NCI-H2227 (cell line): ENCODE measurements at regions not wholly inside any gene's neighbourhood (a gene's known extent, or its start where the extent isn't known, plus 50 kb on each side); places are given as distances from the start of the nearest gene placed in this dataset.
A peak's percentile ranks its signal among the peaks of the same experiment; 100 is the strongest.
"Not testable (repeated sequence)": the region's sequence is repeated elsewhere in the genome, so short reads cannot be mapped to it uniquely, and the experiment has no call there.

Source experiments
- DNase-seq: peaks from one replicate; lab custom pipeline; 2025; ENCODE audit not compliant: unreplicated experiment; lab: John Stamatoyannopoulos, UW

- DNase-seq: no peak
Measured at GRCh38 chr15:58295637-58296215, 136.1 kb upstream of the LIPC start.

DNA sequence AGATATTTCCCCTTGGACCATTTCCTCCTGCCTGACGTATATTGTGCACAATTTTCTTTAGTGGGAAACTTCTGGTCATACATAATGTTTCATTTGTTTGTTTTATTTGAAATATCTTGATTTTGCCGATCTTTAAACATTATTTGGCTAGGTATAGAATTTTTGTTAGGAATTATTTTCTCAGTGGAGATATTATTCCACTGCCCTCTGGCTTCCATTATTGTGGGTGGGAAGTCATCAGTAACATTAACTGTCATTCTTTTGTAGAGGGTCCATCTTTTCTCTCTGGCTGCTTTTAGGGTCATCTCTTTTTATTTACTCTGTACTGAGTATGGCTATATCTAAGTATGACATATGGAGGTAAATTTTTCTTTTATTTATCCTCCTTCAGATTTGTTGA lies 135.5 kb upstream of the LIPC start:
- no peak for DNase-seq

- no peak for DNase-seq
Measured at GRCh38 chr15:58297639-58298038, 134.2 kb upstream of the LIPC start.

DNA sequence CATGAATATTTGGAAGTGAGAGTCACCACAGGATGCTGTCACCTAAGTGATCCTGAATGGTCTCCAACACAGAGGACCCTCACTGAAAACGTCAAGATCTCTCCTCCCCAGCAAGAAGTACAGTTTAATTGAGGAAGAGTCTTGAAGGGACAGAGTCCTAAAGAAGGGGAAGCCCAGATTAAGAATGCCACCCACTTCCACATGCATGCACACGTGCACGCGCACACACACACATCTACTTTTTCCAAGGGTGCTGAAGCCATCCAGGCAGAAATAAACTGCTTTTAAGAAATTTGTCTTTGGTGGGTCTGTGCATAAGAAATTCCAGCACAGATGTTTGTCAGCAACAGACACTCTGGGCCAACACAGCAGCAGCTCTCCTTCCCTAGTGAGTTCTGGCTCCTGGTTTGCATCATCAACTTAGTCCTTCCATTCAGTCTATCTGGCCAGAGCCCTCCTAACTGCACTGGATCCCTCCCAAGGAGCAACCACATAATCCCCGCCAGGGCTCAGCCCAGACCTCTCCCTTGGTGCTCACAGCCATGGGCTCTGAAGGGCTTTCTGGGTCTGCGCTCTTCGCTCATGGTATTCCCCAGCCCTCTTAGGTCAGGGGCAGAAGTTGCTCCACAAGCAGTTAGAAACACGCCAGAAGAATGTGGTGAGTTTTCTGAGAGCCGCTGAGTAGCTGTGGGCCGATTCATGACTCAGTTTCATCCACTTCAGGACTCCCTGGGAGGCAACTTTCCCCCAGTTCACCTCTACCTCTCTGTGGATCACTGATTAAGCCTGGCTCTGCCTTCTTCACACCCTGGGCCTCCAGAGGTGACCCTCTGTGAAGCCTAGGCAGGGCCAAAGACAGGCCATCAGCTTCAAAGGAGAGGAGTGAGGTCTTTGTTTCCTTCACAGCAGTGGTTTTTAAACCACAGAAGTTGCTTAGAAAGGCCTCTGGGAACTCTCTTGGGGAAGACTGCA lies 132.6 kb upstream of the LIPC start:
- DNase-seq: no peak

GRCh38 chr15:58302832-58303231 lies 129.0 kb upstream of the LIPC start:
- DNase-seq: no peak

DNA sequence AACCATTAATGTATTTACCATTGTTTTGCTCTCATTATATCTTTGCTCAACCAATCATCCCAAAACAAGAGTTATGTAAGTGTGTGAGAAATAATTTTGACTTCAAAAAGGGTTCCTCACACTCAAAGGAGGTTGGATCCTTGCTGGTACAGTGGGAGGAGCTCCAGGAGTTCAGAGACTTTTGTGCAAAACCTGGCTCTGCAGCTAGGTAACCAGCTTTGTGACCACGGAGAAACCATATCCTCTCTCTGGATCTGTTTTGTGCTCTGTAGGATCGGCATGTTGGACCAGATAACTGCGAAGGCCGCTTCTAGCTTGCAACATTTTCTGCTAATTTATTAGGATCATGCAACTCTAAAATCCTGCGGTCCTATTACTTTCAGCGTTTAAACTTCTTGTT lies 128.6 kb upstream of the LIPC start:
- DNase-seq: no peak

GRCh38 chr15:58306591-58307312 lies 125.0 kb upstream of the LIPC start:
- no peak for DNase-seq

DNA sequence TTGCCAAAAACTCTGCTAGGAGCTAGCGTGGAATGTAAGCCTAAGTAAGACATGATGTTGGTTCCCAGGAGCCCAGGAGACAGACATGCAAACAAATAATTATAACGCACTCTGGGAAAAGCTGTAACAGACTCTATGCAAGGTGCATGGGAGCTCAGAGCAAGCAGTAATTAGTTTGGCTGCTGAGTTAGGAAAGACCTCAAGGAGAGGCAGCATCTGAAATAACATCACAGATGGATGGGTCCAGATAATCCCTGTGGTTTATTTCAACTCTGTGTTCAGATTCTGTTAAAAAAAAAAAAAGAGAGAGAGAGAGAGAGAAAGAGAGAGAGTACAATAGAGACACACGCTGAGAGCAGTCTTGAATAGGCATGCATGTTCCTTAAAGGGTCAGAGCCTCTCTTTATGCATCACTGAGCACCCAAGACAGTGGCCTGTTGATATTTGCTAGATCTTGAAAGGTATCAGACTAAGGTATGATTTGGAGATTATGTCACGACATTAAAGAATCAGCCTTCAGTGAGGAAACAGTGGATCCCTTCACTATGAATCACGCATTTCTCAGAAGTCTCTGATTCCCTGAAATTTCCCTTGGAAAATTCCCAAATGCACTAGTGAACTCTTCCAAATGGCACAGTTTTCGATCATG lies 124.4 kb upstream of the LIPC start:
- DNase-seq: peak; percentile 9

DNA sequence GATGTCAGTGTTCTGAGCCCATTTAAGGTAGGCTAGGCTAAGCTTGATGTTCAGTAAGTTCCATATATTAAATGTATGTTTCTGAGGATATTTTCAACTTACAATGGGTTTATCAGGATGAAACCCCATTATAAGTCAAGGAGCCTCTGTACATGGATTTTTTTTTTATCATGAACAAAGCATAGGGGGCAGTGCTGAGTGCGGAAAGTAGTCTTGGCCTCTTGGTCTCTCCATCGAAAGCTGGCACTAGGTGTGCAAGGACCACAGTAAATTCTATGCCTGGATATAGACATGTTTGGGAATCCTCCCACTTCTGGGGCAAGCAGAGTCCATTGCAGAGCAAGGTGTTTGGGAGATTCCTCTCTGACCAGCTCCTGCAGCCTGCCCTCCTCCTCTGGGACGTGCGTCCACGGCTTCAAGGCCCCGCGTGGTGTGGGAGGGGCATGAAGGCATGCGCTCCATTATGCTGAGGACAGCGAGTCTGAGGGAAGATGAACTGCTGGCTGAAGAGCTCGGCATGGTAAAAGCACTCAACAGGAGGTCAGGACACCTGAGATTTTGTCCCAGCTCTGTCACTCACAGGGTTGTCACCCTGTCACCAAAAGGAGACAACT lies 122.9 kb upstream of the LIPC start:
- DNase-seq: no peak

- DNase-seq: no peak
Measured at GRCh38 chr15:58309963-58310928, 121.5 kb upstream of the LIPC start.

DNA sequence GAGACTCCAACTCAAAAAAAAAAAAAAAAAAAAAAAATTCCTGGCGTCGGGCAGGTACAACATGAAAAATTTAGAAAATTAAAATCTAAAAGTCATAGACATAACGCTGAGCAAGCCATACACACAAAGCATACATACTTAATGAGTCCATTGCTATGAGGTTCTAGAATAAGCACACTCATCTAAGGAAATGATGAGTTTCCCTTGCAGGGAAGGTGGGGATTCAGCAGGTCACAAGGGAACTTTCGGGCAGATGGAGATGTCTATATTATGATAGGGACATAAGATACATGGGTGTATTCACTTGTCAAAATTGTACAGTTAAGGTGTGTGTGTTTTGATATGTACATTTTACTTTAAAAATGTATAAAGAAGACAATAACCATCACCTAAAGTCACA lies 120.2 kb upstream of the LIPC start:
- DNase-seq: no peak

DNA sequence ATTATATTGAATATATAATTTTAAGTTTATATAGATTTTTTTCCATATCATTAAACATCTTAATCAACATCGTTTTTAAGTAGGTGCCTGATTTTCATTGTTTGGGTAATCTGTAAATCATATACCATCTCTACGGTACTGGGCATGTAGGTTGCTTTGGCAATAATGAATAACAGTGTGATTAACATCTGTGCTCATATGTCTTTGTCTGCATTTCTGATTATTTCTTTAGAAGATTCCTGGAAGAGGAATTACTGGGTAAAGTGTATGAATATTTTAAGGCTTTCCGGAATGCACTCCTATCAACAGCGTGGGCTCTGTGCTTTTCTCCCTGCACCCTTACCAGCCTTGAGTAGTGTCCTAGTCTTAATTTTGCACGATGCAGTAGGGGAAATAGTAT lies 119.8 kb upstream of the LIPC start:
- no peak for DNase-seq

DNA sequence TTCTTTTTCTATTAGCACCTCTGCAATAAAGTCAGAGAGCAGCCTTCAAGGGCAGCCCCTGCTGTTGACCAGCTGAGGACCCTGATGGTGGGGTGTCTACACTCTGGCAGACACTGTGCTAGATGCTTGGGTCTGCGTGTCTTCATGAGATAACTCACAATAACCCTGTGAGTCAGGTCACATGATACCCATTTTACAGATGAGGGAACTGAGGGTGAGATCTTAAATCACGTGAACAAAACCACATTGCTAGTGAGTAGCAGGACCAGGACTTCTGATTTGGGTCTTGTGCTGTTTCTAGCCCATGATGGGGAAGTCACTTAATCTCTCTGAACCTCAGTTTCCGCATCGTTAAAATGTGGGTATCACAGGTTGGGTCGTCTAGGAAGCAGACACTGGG lies 118.5 kb upstream of the LIPC start:
- DNase-seq: no peak

GRCh38 chr15:58313810-58314592 lies 117.8 kb upstream of the LIPC start:
- DNase-seq: no peak

- peak; percentile 36 for DNase-seq
Measured at GRCh38 chr15:58314593-58315216, 117.1 kb upstream of the LIPC start.

- DNase-seq: no peak
Measured at GRCh38 chr15:58318517-58318916, 113.3 kb upstream of the LIPC start.

DNA sequence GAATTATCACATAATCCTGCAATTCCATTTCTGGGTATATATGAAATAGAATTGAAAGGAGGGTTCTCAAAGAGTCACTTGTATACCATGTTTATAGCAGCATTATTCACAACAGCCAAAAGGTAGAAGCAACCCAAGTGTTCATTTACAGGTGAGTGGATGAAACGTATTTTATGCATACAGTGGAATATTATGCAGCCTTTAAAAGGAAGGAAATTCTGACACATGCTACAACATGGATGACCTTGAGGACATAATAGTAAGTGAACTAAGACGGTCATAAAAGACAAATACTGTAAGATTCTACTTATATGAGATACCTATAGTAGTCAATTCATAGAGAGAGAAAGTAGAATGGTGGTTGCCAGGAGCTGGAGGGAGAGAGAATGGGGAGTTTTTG lies 110.8 kb upstream of the LIPC start:
- DNase-seq: no peak

DNA sequence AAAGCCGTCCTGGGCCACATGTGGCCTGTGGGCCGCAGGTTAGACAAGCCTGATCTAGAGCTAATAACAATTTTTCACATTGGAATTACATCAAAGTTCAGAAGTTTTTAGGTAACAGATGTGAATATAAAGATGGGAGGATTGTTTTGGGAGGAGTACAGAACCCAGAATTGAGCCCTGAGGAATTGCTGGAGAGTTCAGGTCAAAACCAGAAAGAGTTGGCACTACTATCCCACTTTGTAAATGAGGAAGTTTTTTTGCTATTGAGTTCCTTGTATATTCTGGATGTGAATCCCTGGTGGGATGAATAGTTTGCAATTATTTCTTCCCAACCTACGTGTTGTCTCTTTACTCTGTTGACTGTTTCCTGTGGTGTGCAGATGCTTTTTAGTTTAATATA lies 109.5 kb upstream of the LIPC start:
- DNase-seq: no peak

GRCh38 chr15:58323321-58323720 lies 108.5 kb upstream of the LIPC start:
- DNase-seq: not testable (repeated sequence)
